ENCODE measurements at regions not wholly inside any gene's neighbourhood (a gene's known extent, or its start where the extent isn't known, plus 50 kb on each side); places are given as distances from the start of the nearest gene placed in this dataset.

DNA sequence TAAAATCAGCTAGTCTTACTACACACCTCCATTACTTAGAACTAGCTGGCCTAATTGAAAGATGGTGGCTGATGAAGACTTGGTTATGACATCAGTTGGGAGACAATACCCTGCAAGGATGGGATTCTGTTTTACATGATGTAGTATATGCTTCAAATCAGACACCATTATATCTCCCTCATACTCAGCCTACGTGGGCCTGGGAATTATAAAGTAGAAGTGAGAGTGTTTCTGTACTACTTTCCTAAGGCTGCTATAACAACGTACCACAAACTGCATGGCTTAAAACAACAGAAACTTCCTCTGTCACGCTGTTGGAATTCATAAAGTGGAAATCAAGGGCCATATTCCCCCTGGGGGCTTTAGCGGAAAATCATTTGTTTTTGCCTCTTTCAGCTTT, 190.4 kb downstream of the PAH start:
- Histone ChIP-seq H3K23me2 (ENCODE audit: low read depth, low read length) (no peaks in the 10 kb centered on the region), H3K18ac (ENCODE audit: extremely low read depth, low read length) (no peak overlapping the region), H3K79me1 (ENCODE audit: low read depth, low read length) (no peaks in the 10 kb centered on the region), H4K8ac (ENCODE audit: extremely low read depth, insufficient read depth, low read length) (no peak overlapping the region), H3K4me3 (ENCODE audit: extremely low read depth in 1 of 4, insufficient read depth in 2 of 4, low read depth in 3 of 4, low read length in 4 of 4) (no peak overlapping the region), H2BK20ac (ENCODE audit: low read length) (no peak overlapping the region), H3K36me3 (ENCODE audit: control insufficient read depth in 2 of 4, insufficient read depth in 4 of 4, low read length in 3 of 4) (no peaks in the 10 kb centered on the region), H3K4me1 (replicated peaks in 1 of 4; ENCODE audit: control insufficient read depth in 3 of 4, insufficient read depth in 4 of 4, low read length in 3 of 4) (peaks cover 0 to 4% (median 3%) of the 10 kb centered on the region in 4 experiments; a peak in 2 of 7 replicates), H3K9ac (replicated peaks in 1 of 4; ENCODE audit: extremely low read depth in 1 of 4, low read depth in 3 of 4, low read length in 3 of 4) (no peak overlapping the region), H3K56ac (replicated peaks; ENCODE audit: insufficient read length, low read depth, low read length) (no peak overlapping the region), H2BK5ac (ENCODE audit: low read depth, low read length) (no peak overlapping the region), H3K23ac (ENCODE audit: insufficient read length) (no peak overlapping the region), H4K5ac (ENCODE audit: insufficient read length, low read depth, low read length) (no peak overlapping the region), H3K27me3 (replicated peaks in 1 of 4; ENCODE audit: control insufficient read depth in 3 of 4, extremely low read depth in 1 of 4, insufficient read depth in 3 of 4, low read length in 3 of 4) (no peaks in the 10 kb centered on the region), H2BK15ac (ENCODE audit: low read length) (no peak overlapping the region), H4K91ac (replicated peaks; ENCODE audit: insufficient read length, low read length) (no peak overlapping the region), H3K4me2 (ENCODE audit: insufficient read depth in 1 of 2, low read depth in 2 of 2, low read length in 2 of 2) (no peak overlapping the region), H3K27ac (ENCODE audit: low read depth, low read length) (no peak overlapping the region), H2AK5ac (ENCODE audit: low read depth, low read length) (no peak overlapping the region), H3K14ac (ENCODE audit: insufficient read length) (no peak overlapping the region), H2AFZ (ENCODE audit: low read length) (no peak overlapping the region), H3K9me3 (ENCODE audit: insufficient read depth in 2 of 2, low read depth in 1 of 2, low read length in 1 of 2) (no peaks in the 10 kb centered on the region), H3K79me2 (ENCODE audit: control insufficient read depth in 1 of 2, insufficient read depth in 2 of 2, low read length in 2 of 2) (no peaks in the 10 kb centered on the region), H3K4ac (replicated peaks; ENCODE audit: insufficient read length, low read depth, low read length) (no peak overlapping the region), H2BK12ac (ENCODE audit: low read depth, low read length) (no peak overlapping the region), H2BK120ac (replicated peaks; ENCODE audit: low read depth, low read length) (no peak overlapping the region), H4K20me1 (replicated peaks in 1 of 2; ENCODE audit: control insufficient read depth in 1 of 2, insufficient read depth in 2 of 2, low read length in 2 of 2) (no peaks in the 10 kb centered on the region)
- CTCF ChIA-PET (ENCODE audit: partially characterized antibody) = no interaction called here
- FAIRE-seq = no peak
- WGBS, 2 experiments (ENCODE audit: extremely low coverage in 1 of 2, insufficient coverage in 1 of 2, insufficient read length in 1 of 2, insufficient replicate concordance in 2 of 2, low coverage in 1 of 2, low lambda C conversion rate in 2 of 2, missing lambda C conversion rate in 1 of 2) = 89% methylated on average over 4 of the region's 4 CpGs; no CpG with 5 or more reads in 1 of the 2 experiments
- no peak for DNase-seq (ENCODE audit: low read depth in 1 of 2, low spot score in 2 of 2)
- POLR2A ChIA-PET (ENCODE audit: partially characterized antibody) = no interaction called here
- TF ChIP-seq RXRA (IDR thresholded peaks at IDR 0.05; ENCODE audit: insufficient read depth, low read depth, low read length) = no peak
- TF ChIP-seq KDM1A (IDR thresholded peaks at IDR 0.05; ENCODE audit: borderline replicate concordance, low read length) = no peak
- TF ChIP-seq, protein P1, sequence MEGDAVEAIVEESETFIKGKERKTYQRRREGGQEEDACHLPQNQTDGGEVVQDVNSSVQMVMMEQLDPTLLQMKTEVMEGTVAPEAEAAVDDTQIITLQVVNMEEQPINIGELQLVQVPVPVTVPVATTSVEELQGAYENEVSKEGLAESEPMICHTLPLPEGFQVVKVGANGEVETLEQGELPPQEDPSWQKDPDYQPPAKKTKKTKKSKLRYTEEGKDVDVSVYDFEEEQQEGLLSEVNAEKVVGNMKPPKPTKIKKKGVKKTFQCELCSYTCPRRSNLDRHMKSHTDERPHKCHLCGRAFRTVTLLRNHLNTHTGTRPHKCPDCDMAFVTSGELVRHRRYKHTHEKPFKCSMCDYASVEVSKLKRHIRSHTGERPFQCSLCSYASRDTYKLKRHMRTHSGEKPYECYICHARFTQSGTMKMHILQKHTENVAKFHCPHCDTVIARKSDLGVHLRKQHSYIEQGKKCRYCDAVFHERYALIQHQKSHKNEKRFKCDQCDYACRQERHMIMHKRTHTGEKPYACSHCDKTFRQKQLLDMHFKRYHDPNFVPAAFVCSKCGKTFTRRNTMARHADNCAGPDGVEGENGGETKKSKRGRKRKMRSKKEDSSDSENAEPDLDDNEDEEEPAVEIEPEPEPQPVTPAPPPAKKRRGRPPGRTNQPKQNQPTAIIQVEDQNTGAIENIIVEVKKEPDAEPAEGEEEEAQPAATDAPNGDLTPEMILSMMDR (IDR thresholded peaks at IDR 0.05; ENCODE audit: control extremely low read depth in 1 of 3, insufficient read depth in 1 of 3, low read depth in 1 of 3, low read length in 3 of 3) = no peak
- no peak for TF ChIP-seq SIN3A (conservative IDR thresholded peaks at IDR 0.05 in 1 of 2, IDR thresholded peaks at IDR 0.05 in 1 of 2; ENCODE audit: low read depth in 1 of 2, low read length in 2 of 2)
- TF ChIP-seq CHD1 (IDR thresholded peaks at IDR 0.05; ENCODE audit: low read depth, low read length) = no peak
- TF ChIP-seq TBP (IDR thresholded peaks at IDR 0.05; ENCODE audit: low read depth, low read length) = no peak
- TF ChIP-seq EP300 (IDR thresholded peaks at IDR 0.05; ENCODE audit: borderline replicate concordance in 1 of 2, low read depth in 2 of 2, low read length in 2 of 2) = no peak
- no peak for TF ChIP-seq FOSL1 (IDR thresholded peaks at IDR 0.05; ENCODE audit: insufficient read depth, low read depth, low read length)
- TF ChIP-seq CEBPB (IDR thresholded peaks at IDR 0.05; ENCODE audit: low read depth, low read length) = no peak
- TF ChIP-seq NANOG (IDR thresholded peaks at IDR 0.05; ENCODE audit: insufficient read depth, low read depth, low read length, poor library complexity, severe bottlenecking) = no peak

Measured in H1 (cell line).